ENCODE measurements at regions not wholly inside any gene's neighbourhood (a gene's known extent, or its start where the extent isn't known, plus 50 kb on each side); places are given as distances from the start of the nearest gene placed in this dataset.
"Not testable (repeated sequence)": the region's sequence is repeated elsewhere in the genome, so short reads cannot be mapped to it uniquely, and the experiment has no call there.

- in situ Hi-C loops (cut with HindIII; ENCODE audit: low sequenced_read_pairs); DNase-seq (ENCODE audit: low spot score): not testable (repeated sequence)
These were observed 161.8 kb upstream of the POTEB2 start for GRCh38 chr15:21027942-21028341.

DNA sequence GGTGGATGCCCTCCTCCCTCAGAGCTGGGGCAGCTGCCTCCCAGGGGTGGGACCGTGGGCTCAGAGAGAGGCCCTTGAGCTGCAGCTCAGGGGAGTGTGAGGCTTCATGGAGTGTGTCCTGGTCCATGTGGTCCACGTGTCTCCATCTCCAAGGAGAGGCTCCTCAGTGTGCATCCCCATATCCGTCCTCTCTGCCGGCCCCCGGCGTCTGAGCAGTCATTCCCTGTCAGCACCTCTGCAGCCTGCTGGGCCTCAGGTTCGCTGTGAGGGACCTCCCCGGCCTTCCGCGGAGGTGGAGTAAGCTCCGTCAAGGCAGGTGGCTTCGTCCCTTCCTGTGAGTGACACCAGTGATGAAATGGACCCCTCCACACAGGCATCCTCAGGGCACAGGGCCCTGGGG is 160.7 kb upstream of the POTEB2 start:
- DNase-seq (ENCODE audit: low spot score); in situ Hi-C loops (cut with HindIII; ENCODE audit: low sequenced_read_pairs): not testable (repeated sequence)

- DNase-seq (ENCODE audit: low spot score); in situ Hi-C loops (cut with HindIII; ENCODE audit: low sequenced_read_pairs): not testable (repeated sequence)
These were observed 158.3 kb upstream of the POTEB2 start for GRCh38 chr15:21024235-21024987.

- in situ Hi-C loops (cut with HindIII; ENCODE audit: low sequenced_read_pairs); DNase-seq (ENCODE audit: low spot score): not testable (repeated sequence)
These were observed 152.1 kb upstream of the POTEB2 start for GRCh38 chr15:21018176-21018575.

- DNase-seq (ENCODE audit: low spot score); in situ Hi-C loops (cut with HindIII; ENCODE audit: low sequenced_read_pairs): not testable (repeated sequence)
These were observed 151.2 kb upstream of the POTEB2 start for GRCh38 chr15:21017326-21017725.

DNA sequence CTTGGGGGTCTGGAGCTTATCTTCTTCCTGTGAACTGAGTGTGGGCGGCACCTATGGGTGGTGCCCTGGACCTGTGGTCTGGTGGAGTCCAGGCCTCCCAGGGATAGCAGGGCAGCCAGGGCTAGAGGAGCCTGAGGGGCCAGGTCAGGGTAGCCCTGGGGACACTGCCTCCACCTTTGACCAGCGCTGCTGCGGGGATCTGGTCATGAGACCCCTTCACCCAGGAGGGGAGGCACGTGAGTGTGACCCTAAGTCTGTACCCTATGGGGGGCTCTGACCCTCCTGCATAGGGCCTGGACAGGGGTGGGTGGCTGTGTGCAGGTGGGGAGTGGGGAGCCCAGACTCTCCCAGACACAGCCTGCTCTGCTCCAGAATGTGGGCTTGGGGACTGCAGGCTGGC is 150.5 kb upstream of the POTEB2 start:
- in situ Hi-C loops (cut with HindIII; ENCODE audit: low sequenced_read_pairs); DNase-seq (ENCODE audit: low spot score): not testable (repeated sequence)

- in situ Hi-C loops (cut with HindIII; ENCODE audit: low sequenced_read_pairs); DNase-seq (ENCODE audit: low spot score): not testable (repeated sequence)
These were observed 149.1 kb upstream of the POTEB2 start for GRCh38 chr15:21015171-21015570.

GRCh38 chr15:21013308-21013707 is 147.2 kb upstream of the POTEB2 start:
- DNase-seq (ENCODE audit: low spot score); in situ Hi-C loops (cut with HindIII; ENCODE audit: low sequenced_read_pairs): not testable (repeated sequence)

DNA sequence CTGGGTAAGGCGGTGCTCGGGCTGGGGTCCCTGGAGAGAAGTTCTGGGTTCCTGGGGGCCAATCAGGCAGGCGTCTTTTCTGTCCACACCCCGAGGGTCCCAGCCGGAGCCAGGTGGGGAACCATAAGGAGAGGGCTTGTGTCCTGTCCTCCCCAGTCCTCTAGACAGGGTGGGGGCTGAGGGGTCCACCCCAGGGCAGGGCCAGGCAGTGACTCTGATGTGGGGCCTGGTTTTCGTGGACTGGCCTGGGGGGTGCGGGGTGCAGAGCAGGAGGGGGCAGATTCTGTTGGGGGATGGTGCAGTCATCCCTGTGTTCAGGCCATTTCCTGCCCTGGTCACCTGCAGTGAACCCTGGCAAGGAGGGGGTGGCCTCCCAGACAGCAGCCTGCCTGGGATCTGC is 143.5 kb upstream of the POTEB2 start:
- in situ Hi-C loops (cut with HindIII; ENCODE audit: low sequenced_read_pairs); DNase-seq (ENCODE audit: low spot score): not testable (repeated sequence)

DNA sequence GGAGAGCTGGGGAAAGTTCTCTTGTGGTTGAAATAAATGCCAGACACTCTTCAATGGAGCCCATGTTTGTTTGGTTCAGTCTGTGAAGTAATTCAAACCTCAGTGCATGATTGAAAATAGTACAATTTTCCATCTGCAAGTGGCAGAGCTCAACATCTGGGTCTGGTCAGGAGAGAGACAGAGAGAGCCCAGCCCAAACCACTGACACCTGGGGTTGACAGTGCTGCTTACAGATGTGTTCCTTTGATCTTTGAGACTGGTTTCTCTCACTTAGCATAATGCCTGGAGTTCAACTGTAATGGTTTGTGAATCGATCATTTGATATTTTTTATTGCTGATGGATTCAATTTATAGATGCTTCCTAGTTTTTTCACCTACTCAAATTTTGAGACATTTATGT is 137.3 kb upstream of the POTEB2 start:
- DNase-seq (ENCODE audit: low spot score); in situ Hi-C loops (cut with HindIII; ENCODE audit: low sequenced_read_pairs): not testable (repeated sequence)

GRCh38 chr15:21001950-21002349 is 135.8 kb upstream of the POTEB2 start:
- in situ Hi-C loops (cut with HindIII; ENCODE audit: low sequenced_read_pairs); DNase-seq (ENCODE audit: low spot score): not testable (repeated sequence)

DNA sequence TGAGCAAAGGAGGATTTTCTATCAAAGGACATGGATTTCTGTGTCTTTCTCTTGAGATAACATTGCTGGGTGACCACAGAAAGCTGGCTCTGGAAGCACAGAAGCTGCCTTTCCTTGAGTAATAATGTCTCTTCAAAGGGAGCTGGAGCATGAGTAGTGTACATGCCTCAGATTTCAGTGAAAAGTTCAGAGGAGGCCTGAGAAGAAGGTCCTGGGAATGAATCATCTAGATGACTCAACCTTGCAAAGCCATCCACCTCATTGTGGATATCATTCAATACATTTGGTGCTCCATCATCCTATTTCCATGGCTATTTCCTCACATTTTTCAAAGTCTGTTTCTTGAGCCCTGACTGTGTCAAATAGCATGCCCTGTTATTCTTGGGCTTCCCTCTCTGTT is 125.6 kb upstream of the POTEB2 start:
- DNase-seq (ENCODE audit: low spot score); in situ Hi-C loops (cut with HindIII; ENCODE audit: low sequenced_read_pairs): not testable (repeated sequence)

GRCh38 chr15:20991253-20991652 is 125.1 kb upstream of the POTEB2 start:
- in situ Hi-C loops (cut with HindIII; ENCODE audit: low sequenced_read_pairs); DNase-seq (ENCODE audit: low spot score): not testable (repeated sequence)

DNA sequence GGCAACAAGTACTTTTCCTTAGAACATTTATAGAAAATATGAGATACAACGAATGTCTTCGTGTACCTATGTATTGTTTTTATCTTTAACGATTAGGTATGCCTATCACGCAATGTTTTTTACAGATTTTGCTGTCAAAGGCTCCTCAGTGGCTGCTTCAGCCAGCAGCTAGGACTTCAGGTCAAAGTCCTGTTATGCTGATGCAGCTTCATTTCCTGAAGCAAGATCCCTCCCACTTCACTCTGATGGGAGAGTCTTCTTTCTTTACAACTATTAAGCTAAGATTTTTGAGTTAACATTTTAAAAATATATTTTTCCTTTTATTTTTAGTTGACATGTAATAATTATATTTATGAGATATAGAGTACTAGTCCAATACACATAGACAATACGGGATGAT is 120.7 kb upstream of the POTEB2 start:
- in situ Hi-C loops (cut with HindIII; ENCODE audit: low sequenced_read_pairs); DNase-seq (ENCODE audit: low spot score): not testable (repeated sequence)

GRCh38 chr15:20978057-20978456 is 111.9 kb upstream of the POTEB2 start:
- DNase-seq (ENCODE audit: low spot score); in situ Hi-C loops (cut with HindIII; ENCODE audit: low sequenced_read_pairs): not testable (repeated sequence)

DNA sequence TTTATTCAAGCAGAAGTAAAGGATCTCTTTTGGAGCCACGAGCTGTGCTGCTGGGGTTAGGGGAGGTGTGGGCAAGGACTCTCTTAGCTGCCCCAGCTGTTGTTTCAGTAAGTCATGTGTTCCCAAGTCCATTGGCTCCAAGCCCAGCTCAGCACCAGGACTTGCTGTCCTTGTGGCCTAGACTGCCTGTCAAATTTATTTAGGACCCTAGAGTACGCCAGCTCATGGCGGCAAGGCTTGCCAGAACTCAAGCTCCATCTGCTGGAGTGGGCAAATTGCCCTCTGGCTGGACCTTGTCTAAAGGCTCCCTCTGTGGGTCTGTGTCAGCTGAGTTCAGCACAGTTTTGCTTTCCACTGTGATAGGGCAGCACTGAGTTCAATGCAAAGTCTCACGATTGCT is 106.6 kb upstream of the POTEB2 start:
- in situ Hi-C loops (cut with HindIII; ENCODE audit: low sequenced_read_pairs); DNase-seq (ENCODE audit: low spot score): not testable (repeated sequence)

- in situ Hi-C loops (cut with HindIII; ENCODE audit: low sequenced_read_pairs); DNase-seq (ENCODE audit: low spot score): not testable (repeated sequence)
These were observed 93.2 kb upstream of the POTEB2 start for GRCh38 chr15:20959299-20959698.

DNA sequence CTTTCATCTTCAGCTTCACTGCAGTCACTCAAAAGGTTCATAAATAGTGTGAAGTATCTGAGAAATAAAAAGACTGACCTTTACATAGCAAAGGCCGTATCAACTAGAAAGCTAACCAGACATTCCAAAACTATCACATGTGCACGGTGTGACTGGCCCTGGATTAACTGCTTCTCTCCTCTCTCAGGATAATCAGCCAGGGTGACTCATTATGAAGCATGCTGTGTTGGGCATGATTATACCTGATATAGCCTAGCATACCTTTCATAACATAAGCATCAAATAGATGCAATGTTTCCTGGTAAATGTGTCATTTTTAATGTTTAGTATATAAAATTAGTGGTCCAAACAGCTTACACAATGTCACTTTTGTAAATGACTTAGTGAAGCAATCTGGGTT is 63.2 kb upstream of the POTEB2 start:
- in situ Hi-C loops (cut with HindIII; ENCODE audit: low sequenced_read_pairs); DNase-seq (ENCODE audit: low spot score): not testable (repeated sequence)

Data from G401 (cell line).